ENCODE measurements at regions not wholly inside any gene's neighbourhood (a gene's known extent, or its start where the extent isn't known, plus 50 kb on each side); places are given as distances from the start of the nearest gene placed in this dataset.

GRCh38 chr16:51592535-51593300, 441.6 kb upstream of the SALL1 start:
- ATAC-seq (peak; percentile 38; the same call in 2 of the 3 replicates), DNase-seq (ENCODE audit: low spot score) (no peak)
- H3K27ac Mint-ChIP-seq: no peak overlapping the region
- Histone ChIP-seq H3K79me2 (replicated peaks; ENCODE audit: insufficient read depth) (no peaks in the 10 kb centered on the region), H2AFZ (peak overlapping the region; percentile 78), H3K4me3 (no peak overlapping the region), H4K20me1 (replicated peaks; ENCODE audit: insufficient read depth) (no peaks in the 10 kb centered on the region), H3K27ac (ENCODE audit: low read depth) (no peak overlapping the region), H3F3A (replicated peaks; ENCODE audit: low read depth) (no peaks in the 10 kb centered on the region), H3K4me2 (no peak overlapping the region), H3K27me3 (ENCODE audit: insufficient read depth) (no peaks in the 10 kb centered on the region), H3K4me1 (ENCODE audit: insufficient read depth) (peaks cover 15% of the 10 kb centered on the region), H3K9me2 (ENCODE audit: insufficient read depth) (peaks cover 3% of the 10 kb centered on the region; the same call in 1 of the 2 replicates), H3K36me3 (ENCODE audit: insufficient read depth) (no peaks in the 10 kb centered on the region)
- H3K4me1 Mint-ChIP-seq: peaks cover 18% of the 10 kb centered on the region
- peaks cover 10% of the 10 kb centered on the region; the same call in 2 of the 3 replicates for H3K36me3 Mint-ChIP-seq (ENCODE audit: low read depth)
- H3K9me3 Mint-ChIP-seq: peaks cover 11% of the 10 kb centered on the region; the same call in 2 of the 3 replicates
- TF ChIP-seq ZNF114 (CRISPR knock-in tag; IDR thresholded peaks at IDR 0.05) (no peak), STAT1 (IDR thresholded peaks at IDR 0.05; ENCODE audit: unreplicated experiment) (no peak), NANOG (IDR thresholded peaks at IDR 0.05; ENCODE audit: borderline replicate concordance) (no peak), EZH2 (IDR thresholded peaks at IDR 0.05; ENCODE audit: low read depth, unreplicated experiment) (no peak), ZNF462 (CRISPR knock-in tag; IDR thresholded peaks at IDR 0.05) (no peak), CTCF (conservative IDR thresholded peaks at IDR 0.05; ENCODE audit: low read depth in 2 of 2) (no peak), ETS1 (IDR thresholded peaks at IDR 0.05) (no peak), POLR2AphosphoS5 (IDR thresholded peaks at IDR 0.05; ENCODE audit: low read depth) (no peak), ZNF331 (CRISPR knock-in tag; IDR thresholded peaks at IDR 0.05; ENCODE audit: low read depth) (no peak), EZH2phosphoT487 (IDR thresholded peaks at IDR 0.05; ENCODE audit: unreplicated experiment) (no peak), REST (IDR thresholded peaks at IDR 0.05; ENCODE audit: unreplicated experiment) (no peak), CREB1 (CRISPR knock-in tag; IDR thresholded peaks at IDR 0.05; ENCODE audit: low read depth) (no peak), JUNB (IDR thresholded peaks at IDR 0.05; ENCODE audit: unreplicated experiment) (no peak)
- no peaks in the 10 kb centered on the region for H3K27me3 Mint-ChIP-seq (ENCODE audit: insufficient read depth, low read depth, poor library complexity)
- H3K4me3 Mint-ChIP-seq: no peak overlapping the region
